ENCODE measurements at regions not wholly inside any gene's neighbourhood (a gene's known extent, or its start where the extent isn't known, plus 50 kb on each side); places are given as distances from the start of the nearest gene placed in this dataset.

- H3K9me1 ChIP-seq (ENCODE audit: control insufficient read depth, extremely low read depth, insufficient read depth, low read length) = no peaks in the 10 kb centered on the region
- no peaks in the 10 kb centered on the region for H3K79me2 ChIP-seq (ENCODE audit: control insufficient read depth, insufficient read depth, low read length)
- H2AFZ ChIP-seq (ENCODE audit: control insufficient read depth, low read length) = no peak overlapping the region
- TF ChIP-seq EZH2 (IDR thresholded peaks at IDR 0.05; ENCODE audit: low read length) (no peak), CTCF (optimal IDR thresholded peaks at IDR 0.05 in 1 of 3, IDR thresholded peaks at IDR 0.05 in 1 of 3, conservative IDR thresholded peaks at IDR 0.05 in 1 of 3; ENCODE audit: extremely low read depth in 1 of 3, insufficient read depth in 2 of 3, low read length in 3 of 3) (no peak)
- H3K4me3 ChIP-seq (ENCODE audit: control insufficient read depth in 2 of 3, extremely low read depth in 1 of 3, insufficient read depth in 2 of 3, low read depth in 1 of 3, low read length in 3 of 3) = no peak overlapping the region
- H3K4me2 ChIP-seq (ENCODE audit: control insufficient read depth, extremely low read depth, insufficient read depth, low read depth, low read length) = no peak overlapping the region
- no peaks in the 10 kb centered on the region for H3K27me3 ChIP-seq (ENCODE audit: control insufficient read depth, extremely low read depth, insufficient read depth, low read length)
- H3K27ac ChIP-seq (ENCODE audit: control insufficient read depth, insufficient read depth, low read length) = no peak overlapping the region
- dilution Hi-C loops (cut with MboI; ENCODE audit: extremely low pct_ligation_motif_present, low sequenced_read_pairs) = no loop called here
- no peaks in the 10 kb centered on the region for H3K36me3 ChIP-seq (ENCODE audit: control insufficient read depth in 2 of 2, extremely low read depth in 1 of 2, insufficient read depth in 2 of 2, low read length in 2 of 2)
- no peaks in the 10 kb centered on the region for H3K4me1 ChIP-seq (ENCODE audit: control insufficient read depth, extremely low read depth, insufficient read depth, low read length)
- no peak for FAIRE-seq
- no peaks in the 10 kb centered on the region for H3K9me3 ChIP-seq (ENCODE audit: control insufficient read depth, low read depth, low read length)
- H4K20me1 ChIP-seq (ENCODE audit: control insufficient read depth, extremely low read depth, insufficient read depth, low read length) = no peaks in the 10 kb centered on the region
- no peak for DNase-seq (ENCODE audit: low read depth, low spot score)
- H3K9ac ChIP-seq (ENCODE audit: control insufficient read depth, extremely low read depth, insufficient read depth, low read length) = no peak overlapping the region
Measured at GRCh38 chr18:61743775-61744531, 148.9 kb downstream of the RNF152 start.

GRCh38 chr18:61742565-61743429 is 150.0 kb downstream of the RNF152 start:
- DNase-seq (ENCODE audit: low read depth, low spot score) (no peak), FAIRE-seq (no peak)
- H3K36me3 ChIP-seq (ENCODE audit: control insufficient read depth in 2 of 2, extremely low read depth in 1 of 2, insufficient read depth in 2 of 2, low read length in 2 of 2) = no peaks in the 10 kb centered on the region
- H3K9me3 ChIP-seq (ENCODE audit: control insufficient read depth, low read depth, low read length) = no peaks in the 10 kb centered on the region
- no peaks in the 10 kb centered on the region for H3K9me1 ChIP-seq (ENCODE audit: control insufficient read depth, extremely low read depth, insufficient read depth, low read length)
- no peak overlapping the region for H2AFZ ChIP-seq (ENCODE audit: control insufficient read depth, low read length)
- no peak overlapping the region for H3K4me3 ChIP-seq (ENCODE audit: control insufficient read depth in 2 of 3, extremely low read depth in 1 of 3, insufficient read depth in 2 of 3, low read depth in 1 of 3, low read length in 3 of 3)
- H3K4me1 ChIP-seq (ENCODE audit: control insufficient read depth, extremely low read depth, insufficient read depth, low read length) = no peaks in the 10 kb centered on the region
- H3K27ac ChIP-seq (ENCODE audit: control insufficient read depth, insufficient read depth, low read length) = no peak overlapping the region
- H3K9ac ChIP-seq (ENCODE audit: control insufficient read depth, extremely low read depth, insufficient read depth, low read length) = no peak overlapping the region
- no peak overlapping the region for H3K4me2 ChIP-seq (ENCODE audit: control insufficient read depth, extremely low read depth, insufficient read depth, low read depth, low read length)
- dilution Hi-C loops (cut with MboI; ENCODE audit: extremely low pct_ligation_motif_present, low sequenced_read_pairs) = no loop called here
- TF ChIP-seq CTCF (optimal IDR thresholded peaks at IDR 0.05 in 1 of 3, IDR thresholded peaks at IDR 0.05 in 1 of 3, conservative IDR thresholded peaks at IDR 0.05 in 1 of 3; ENCODE audit: extremely low read depth in 1 of 3, insufficient read depth in 2 of 3, low read length in 3 of 3) (no peak), EZH2 (IDR thresholded peaks at IDR 0.05; ENCODE audit: low read length) (no peak)
- no peaks in the 10 kb centered on the region for H3K79me2 ChIP-seq (ENCODE audit: control insufficient read depth, insufficient read depth, low read length)
- no peaks in the 10 kb centered on the region for H3K27me3 ChIP-seq (ENCODE audit: control insufficient read depth, extremely low read depth, insufficient read depth, low read length)
- H4K20me1 ChIP-seq (ENCODE audit: control insufficient read depth, extremely low read depth, insufficient read depth, low read length) = no peaks in the 10 kb centered on the region

Measured in keratinocyte (primary cell).